GM18519 (cell line): ENCODE measurements at regions not wholly inside any gene's neighbourhood (a gene's known extent, or its start where the extent isn't known, plus 50 kb on each side); places are given as distances from the start of the nearest gene placed in this dataset.

Experiments
- ATAC-seq: cut with Tn5 transposase; IDR thresholded peaks from one replicate; pipeline ENCODE4 v1.9.1; 2021; ENCODE audit warnings: mild to moderate bottlenecking, moderate library complexity; ENCODE audit not compliant: unreplicated experiment, low FRiP score

DNA sequence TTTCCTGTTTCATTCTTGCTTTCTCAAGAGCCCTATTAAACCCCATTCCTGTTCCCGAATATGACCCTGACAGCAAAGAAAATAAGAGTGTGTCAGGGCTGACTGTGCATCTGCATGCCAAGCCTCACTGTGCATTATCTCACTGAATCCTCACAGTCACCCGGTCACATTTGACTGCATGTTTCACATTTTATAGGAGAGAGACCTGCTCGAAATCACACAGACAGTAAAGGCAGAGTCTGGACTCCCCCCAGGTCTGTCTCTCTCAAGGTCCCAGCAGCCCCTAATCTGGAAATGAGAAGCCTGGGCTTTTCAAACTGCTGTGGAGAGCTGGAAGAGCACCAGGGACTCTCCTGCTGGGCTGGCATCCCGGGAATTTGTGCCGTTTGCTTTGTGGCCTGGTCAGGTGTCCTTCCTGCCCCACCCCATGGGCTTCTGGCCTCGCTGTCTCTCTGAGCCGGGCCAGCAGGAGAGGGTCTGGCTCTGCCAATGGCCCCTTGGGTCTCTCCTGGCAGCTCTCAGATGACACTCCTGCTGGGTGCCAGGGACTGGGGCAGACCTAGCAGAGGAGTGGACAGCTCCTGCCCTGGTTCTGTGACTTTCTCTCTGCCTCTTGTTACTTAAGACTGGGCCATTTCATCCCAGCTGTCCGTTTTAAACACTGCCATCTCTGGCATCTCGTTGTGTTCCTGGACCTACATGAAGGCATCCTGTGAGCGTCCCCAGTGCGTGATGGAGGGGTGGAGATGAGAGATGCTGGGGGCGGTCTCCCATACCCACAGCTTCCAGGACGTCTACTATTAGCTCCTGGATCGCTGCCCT, 173.6 kb downstream of the ARHGAP12 start:
- ATAC-seq = no peak

DNA sequence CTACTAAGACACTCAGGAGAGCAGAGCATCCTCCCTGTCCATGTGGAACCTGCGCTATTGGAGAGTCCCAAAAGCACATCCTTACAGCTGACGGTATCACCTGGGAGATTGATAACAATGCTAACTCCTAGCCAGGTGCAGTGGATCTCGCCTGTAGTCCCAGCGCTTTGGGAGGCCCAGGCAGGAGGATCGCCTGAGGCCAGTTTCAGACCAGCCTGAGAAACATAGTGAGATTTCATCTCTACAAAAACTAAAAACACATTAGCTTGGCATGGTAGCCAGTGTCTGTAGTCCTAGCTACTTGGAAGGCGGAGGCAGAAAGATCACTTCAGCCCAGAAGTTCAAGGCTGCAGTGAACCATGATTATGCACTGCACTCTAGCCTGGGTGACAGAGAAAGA, 174.9 kb downstream of the ARHGAP12 start:
- no peak for ATAC-seq

DNA sequence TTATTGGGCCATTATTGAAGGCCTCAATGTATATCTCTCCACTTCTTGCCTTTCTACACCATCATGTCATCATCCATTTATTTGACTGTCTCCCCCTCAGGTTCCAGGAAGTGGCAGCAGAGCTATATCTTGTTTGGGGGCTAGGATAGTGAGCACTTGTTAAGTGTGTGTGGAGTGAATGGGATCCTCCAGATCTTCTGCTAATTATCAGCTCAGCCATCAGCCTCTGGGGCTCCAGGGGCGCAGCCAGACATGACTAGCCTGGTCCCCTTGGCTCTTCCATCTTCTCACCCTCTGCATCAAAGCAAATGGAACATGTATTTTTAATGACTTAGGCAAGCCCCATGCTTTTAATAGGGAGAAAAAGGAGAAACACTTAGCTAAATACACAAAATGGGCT, 176.5 kb downstream of the ARHGAP12 start:
- no peak for ATAC-seq

GRCh38 chr10:31751738-31752080, 176.9 kb downstream of the ARHGAP12 start:
- no peak for ATAC-seq

DNA sequence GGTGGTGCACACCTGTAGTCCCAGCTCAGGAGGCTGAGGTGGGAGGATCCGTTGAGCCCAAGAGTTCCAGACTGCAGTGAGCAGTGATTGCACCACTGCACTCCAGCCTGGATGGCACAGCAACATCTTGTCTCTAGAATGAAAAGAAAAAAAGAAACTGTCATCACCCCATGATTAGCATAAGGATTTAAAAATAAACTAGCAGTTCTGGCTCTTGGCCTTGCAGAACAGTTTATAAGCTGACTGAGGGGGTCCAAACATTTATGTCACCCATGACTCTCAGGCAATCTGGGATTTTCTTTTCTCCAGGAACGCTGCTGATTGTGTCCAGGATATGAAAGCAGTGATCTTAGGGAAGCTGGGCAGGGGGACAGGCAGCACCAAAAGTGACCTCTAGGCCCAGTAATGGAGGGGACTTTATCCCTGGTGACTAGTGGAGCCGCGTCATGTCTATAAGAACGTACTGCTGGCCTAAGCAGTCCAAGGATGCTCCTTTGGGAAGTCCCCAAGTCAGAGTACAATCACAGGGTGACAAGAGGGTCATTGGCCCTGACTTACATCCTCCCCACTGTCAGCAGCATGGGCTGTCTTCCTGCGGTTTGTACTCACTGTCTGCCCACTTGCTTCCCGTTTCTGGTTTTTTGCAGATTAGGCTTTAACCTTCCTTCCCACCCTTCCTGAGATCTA, 177.4 kb downstream of the ARHGAP12 start:
- ATAC-seq = no peak

GRCh38 chr10:31749981-31750840, 178.4 kb downstream of the ARHGAP12 start:
- no peak for ATAC-seq

DNA sequence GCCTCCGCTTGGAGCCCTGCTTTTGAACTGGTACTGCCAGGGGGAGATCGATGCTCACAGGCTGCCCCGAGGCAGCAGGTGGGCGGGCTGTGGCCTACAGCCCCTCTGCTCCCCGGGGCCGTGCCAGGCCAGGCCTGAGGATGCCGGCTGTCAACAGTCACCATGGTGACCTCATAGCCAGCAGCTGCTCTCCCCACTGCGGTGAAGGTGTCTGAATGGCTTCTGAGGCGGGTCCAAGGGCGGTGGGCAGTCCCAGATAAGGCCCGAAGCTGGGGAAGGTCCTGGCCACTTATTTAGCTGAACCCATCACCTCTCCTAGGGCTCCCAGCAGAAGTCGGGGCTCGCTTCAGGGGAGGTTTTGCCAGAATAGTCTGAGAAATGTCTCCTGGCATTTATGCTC, 179.3 kb downstream of the ARHGAP12 start:
- ATAC-seq = no peak

DNA sequence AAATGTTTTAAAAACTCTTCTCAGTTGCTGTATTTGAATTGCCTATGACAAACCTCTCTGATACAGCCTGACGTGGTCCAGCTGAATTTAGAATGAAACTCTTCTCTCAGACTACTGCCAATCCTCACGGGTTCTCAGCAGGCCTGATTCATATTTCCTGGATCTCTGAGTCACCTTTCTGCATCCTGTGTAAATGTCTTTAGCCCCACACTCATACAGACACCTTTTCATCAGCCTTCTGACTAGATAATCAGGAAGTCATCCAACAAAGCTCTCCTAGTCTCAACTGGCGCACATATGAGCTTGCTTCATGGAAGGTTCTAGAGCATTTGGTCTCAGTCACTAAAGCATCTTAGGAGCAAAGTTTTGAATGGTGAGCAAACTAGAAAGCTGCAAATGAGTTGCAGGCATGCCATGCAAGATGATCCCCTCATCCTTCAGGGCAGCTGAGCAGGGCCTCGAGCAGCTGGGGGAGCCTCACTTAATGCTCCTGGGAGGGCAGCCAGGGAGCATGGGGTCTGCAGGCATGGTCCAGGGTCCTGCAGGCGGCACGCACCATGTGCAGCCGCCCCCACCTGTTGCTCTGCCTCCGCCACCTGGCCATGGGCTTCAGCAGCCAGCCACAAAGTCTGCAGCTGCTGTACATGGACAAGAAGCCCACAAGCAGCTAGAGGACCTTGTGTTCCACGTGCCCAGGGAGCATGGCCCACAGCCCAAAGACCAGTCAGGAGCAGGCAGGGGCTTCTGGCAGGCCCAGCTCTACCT, 182.8 kb downstream of the ARHGAP12 start:
- ATAC-seq = no peak

DNA sequence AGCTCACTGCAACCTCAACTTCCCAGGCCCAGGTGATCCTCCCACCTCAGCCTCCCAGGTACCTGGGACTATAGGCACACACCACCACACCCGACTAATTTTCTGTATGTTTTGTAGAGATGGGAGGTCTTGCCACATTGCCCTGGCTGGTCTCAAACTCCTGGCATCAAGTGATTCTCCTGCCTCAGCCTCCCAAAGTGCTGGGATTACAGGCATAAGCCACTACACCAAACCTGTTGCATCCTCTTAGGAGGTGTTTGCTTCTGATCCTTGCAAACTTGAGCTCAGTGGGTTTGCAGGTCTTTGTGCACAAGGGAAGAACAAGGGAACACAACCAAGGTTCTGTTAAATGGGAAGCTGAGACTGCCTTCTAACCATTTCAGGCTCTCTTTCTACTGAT, 184.6 kb downstream of the ARHGAP12 start:
- no peak for ATAC-seq

DNA sequence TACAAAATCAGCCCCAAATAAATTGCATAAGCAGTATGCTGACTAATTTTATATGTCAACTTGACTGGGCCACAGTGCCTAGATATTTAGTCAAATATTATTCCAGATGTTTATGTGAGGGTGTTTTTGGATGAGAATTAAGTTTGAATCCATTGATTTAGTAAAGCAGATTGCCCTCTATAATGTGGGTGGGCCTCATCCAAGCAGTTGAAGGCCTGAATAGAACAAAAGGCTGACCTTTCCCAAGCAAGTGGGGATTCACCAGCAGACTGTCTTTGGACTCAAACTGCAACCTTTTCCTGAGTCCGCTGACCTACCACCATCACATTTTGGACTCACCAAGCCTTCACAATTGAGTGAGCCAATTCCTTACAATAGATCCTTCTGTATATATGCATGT, 186.4 kb downstream of the ARHGAP12 start:
- ATAC-seq = no peak

DNA sequence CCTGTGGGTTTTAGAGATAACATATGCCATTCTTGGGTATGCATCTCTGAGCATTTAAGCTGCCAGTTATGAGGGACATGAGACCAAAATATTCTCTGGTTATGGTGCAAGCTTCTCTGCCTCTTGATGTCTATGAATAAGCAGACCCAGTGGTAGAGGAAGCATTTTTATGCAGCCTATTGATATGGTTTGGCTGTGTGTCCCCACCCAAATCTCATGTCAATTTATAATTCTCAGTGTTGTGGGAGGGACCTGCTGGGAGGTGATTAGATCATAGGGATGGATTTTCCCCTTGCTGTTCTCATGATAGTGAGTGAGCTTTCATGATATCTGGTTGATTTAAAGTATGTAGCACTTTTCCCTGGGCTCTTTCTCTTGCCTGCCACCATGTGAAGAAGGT, 187.2 kb downstream of the ARHGAP12 start:
- no peak for ATAC-seq

GRCh38 chr10:31739711-31740110, 188.9 kb downstream of the ARHGAP12 start:
- no peak for ATAC-seq

DNA sequence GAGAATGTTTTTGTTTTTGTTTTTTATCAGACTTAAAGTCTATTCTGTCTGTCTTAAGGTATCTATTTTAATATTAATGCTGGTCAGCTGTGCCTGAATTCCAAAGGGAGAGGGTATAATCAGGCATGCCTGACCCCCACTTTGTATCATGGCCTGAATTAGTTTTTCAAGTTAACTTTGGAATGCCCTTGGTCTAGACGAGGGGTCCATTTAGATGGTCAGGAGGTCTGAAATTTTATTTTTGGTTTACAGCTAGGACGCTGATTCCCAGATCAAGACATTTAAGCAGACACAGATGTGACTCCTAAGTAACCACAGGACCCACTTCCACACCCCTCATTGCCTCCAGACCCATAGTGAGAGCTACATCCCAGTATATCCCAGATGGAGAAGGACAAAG, 189.5 kb downstream of the ARHGAP12 start:
- ATAC-seq = no peak

GRCh38 chr10:31731711-31732110, 196.9 kb downstream of the ARHGAP12 start:
- ATAC-seq = no peak

DNA sequence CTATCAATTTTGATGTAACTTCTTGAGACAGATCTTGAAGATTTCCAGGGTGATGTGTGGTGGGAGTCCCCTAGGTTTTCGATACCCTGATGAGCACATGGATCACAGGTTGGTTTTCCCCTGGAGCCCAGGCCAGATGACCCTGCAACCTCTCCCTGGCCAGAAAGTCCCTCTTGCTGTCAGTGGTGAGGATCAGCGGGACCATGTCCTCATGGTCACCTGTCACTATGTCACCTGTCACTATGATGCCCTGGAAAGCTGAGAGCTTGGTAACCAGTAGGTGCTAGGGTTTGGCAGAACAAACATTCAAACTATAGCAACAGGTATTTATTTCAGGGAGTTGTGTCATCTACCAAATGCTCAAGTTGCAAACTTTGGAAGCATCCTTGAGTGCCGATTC, 197.9 kb downstream of the ARHGAP12 start:
- ATAC-seq = no peak

GRCh38 chr10:31728698-31729224, 199.9 kb downstream of the ARHGAP12 start:
- ATAC-seq = no peak

DNA sequence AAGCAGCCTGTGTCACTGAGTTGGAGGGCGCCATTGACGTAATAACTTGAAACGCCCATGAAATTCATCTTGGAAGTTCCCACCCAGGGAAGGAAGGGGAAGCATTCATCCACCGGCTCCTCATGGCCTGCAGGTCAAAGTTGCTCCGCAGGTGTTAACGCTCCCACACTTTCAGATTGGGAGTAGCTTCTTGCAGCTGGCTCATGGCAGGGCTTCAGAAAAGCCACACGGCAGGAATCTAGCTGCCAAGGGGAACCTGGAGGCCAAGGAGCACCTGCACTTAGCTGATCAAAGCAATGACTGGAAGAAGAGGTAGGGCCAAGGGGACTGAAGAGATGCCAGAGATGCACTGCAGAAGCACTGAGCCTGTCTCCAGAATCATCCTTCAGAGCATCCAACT, 203.2 kb downstream of the ARHGAP12 start:
- ATAC-seq = no peak

GRCh38 chr10:31724296-31724695, 204.3 kb downstream of the ARHGAP12 start:
- no peak for ATAC-seq

GRCh38 chr10:31723106-31723750, 205.4 kb downstream of the ARHGAP12 start:
- no peak for ATAC-seq

- ATAC-seq = no peak
These were observed 207.5 kb downstream of the ARHGAP12 start for GRCh38 chr10:31721096-31721495.
